ENCODE measurements at regions not wholly inside any gene's neighbourhood (a gene's known extent, or its start where the extent isn't known, plus 50 kb on each side); places are given as distances from the start of the nearest gene placed in this dataset.

- TF ChIP-seq, protein P1, sequence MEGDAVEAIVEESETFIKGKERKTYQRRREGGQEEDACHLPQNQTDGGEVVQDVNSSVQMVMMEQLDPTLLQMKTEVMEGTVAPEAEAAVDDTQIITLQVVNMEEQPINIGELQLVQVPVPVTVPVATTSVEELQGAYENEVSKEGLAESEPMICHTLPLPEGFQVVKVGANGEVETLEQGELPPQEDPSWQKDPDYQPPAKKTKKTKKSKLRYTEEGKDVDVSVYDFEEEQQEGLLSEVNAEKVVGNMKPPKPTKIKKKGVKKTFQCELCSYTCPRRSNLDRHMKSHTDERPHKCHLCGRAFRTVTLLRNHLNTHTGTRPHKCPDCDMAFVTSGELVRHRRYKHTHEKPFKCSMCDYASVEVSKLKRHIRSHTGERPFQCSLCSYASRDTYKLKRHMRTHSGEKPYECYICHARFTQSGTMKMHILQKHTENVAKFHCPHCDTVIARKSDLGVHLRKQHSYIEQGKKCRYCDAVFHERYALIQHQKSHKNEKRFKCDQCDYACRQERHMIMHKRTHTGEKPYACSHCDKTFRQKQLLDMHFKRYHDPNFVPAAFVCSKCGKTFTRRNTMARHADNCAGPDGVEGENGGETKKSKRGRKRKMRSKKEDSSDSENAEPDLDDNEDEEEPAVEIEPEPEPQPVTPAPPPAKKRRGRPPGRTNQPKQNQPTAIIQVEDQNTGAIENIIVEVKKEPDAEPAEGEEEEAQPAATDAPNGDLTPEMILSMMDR (IDR thresholded peaks at IDR 0.05; ENCODE audit: low read length) = peak; percentile 71
- TF ChIP-seq EZH2 (optimal IDR thresholded peaks at IDR 0.05; ENCODE audit: low read depth, low read length) (no peak), EZH2phosphoT487 (IDR thresholded peaks at IDR 0.05; ENCODE audit: low read length) (no peak)
Observed at GRCh38 chr17:21513012-21513570, 136.9 kb downstream of the KCNJ12 start.
